ENCODE measurements at regions not wholly inside any gene's neighbourhood (a gene's known extent, or its start where the extent isn't known, plus 50 kb on each side); places are given as distances from the start of the nearest gene placed in this dataset.

GRCh38 chr11:70769521-70769920 lies 371.2 kb downstream of the CTTN start:
- H3K4me1 ChIP-seq = no peaks in the 10 kb centered on the region
- H3K36me3 ChIP-seq = no peaks in the 10 kb centered on the region
- no peak for DNase-seq
- H3K9me3 ChIP-seq = no peaks in the 10 kb centered on the region
- ATAC-seq = no peak
- H3K27me3 ChIP-seq (ENCODE audit: low read depth) = no peaks in the 10 kb centered on the region
- intact Hi-C loops (cut with DNase I) = no loop called here
- H3K4me3 ChIP-seq = no peak overlapping the region
- no peak for TF ChIP-seq CTCF (IDR thresholded peaks at IDR 0.05)
- no peak overlapping the region for H3K27ac ChIP-seq

- no peak for TF ChIP-seq CTCF (IDR thresholded peaks at IDR 0.05)
These were observed 373.0 kb downstream of the CTTN start for GRCh38 chr11:70771099-70771885.

GRCh38 chr11:70772950-70773349 lies 374.6 kb downstream of the CTTN start:
- Histone ChIP-seq H3K27me3 (ENCODE audit: low read depth) (no peaks in the 10 kb centered on the region), H3K36me3 (no peaks in the 10 kb centered on the region), H3K9me3 (no peaks in the 10 kb centered on the region), H3K4me1 (no peaks in the 10 kb centered on the region), H3K27ac (no peak overlapping the region), H3K4me3 (no peak overlapping the region)
- no peak for DNase-seq
- ATAC-seq = no peak
- intact Hi-C loops (cut with DNase I) = no loop called here
- TF ChIP-seq CTCF (IDR thresholded peaks at IDR 0.05) = no peak

More at GRCh38 chr11:70771099-70771885, 373.0 kb downstream of the CTTN start:
- intact Hi-C loops (cut with DNase I) = no loop called here
- no peak for DNase-seq
- Histone ChIP-seq H3K9me3 (no peaks in the 10 kb centered on the region), H3K27ac (no peak overlapping the region), H3K4me3 (no peak overlapping the region), H3K36me3 (no peaks in the 10 kb centered on the region), H3K27me3 (ENCODE audit: low read depth) (no peaks in the 10 kb centered on the region), H3K4me1 (no peaks in the 10 kb centered on the region)
- ATAC-seq = no peak

DNA sequence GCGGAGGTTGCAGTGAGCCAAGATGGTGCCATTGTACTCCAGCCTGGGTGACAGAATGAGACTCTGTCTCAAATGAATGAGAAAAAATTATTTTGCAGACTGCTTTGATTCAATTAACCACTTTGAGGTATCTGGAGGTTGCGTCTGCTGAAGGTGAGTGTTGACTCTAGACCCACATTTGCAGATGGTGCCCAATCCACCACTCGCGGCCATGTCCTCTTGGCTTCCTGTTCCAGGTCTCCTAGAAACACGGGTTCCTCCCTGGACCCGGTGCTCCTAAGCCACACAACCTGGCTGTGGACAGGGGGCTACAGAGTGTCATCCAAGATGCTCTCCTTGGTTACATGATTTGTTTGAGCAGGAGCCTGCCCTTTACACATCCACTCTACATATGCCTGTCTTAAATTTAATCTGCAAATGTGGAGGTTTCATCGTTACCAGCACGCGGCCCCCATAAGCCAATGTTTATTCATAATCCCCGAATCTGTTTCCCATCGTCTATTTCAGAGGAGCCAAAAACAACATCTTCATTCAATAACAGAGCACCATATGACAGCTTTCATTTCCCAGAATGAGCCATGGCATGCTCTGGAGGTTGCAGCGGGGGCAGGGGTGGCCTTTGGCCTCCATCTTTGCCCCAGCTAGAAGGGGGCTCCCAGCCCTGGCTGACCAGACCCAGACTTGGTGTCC lies 377.2 kb downstream of the CTTN start:
- no peak for TF ChIP-seq CTCF (IDR thresholded peaks at IDR 0.05)
- H3K27ac ChIP-seq = no peak overlapping the region
- DNase-seq (no peak), ATAC-seq (no peak)
- H3K4me3 ChIP-seq = no peak overlapping the region
- no peaks in the 10 kb centered on the region for H3K4me1 ChIP-seq
- H3K36me3 ChIP-seq = no peaks in the 10 kb centered on the region
- intact Hi-C loops (cut with DNase I) = no loop called here
- no peaks in the 10 kb centered on the region for H3K27me3 ChIP-seq (ENCODE audit: low read depth)
- H3K9me3 ChIP-seq = no peaks in the 10 kb centered on the region

GRCh38 chr11:70776914-70777532 lies 378.7 kb downstream of the CTTN start:
- Histone ChIP-seq H3K36me3 (no peaks in the 10 kb centered on the region), H3K27ac (no peak overlapping the region), H3K27me3 (ENCODE audit: low read depth) (no peaks in the 10 kb centered on the region), H3K4me3 (no peak overlapping the region), H3K9me3 (no peaks in the 10 kb centered on the region), H3K4me1 (no peaks in the 10 kb centered on the region)
- ATAC-seq (no peak), DNase-seq (no peak)
- no peak for TF ChIP-seq CTCF (IDR thresholded peaks at IDR 0.05)
- intact Hi-C loops (cut with DNase I) = no loop called here

Measured in lower lobe of right lung (tissue), 2 donors.